ENCODE measurements at regions not wholly inside any gene's neighbourhood (a gene's known extent, or its start where the extent isn't known, plus 50 kb on each side); places are given as distances from the start of the nearest gene placed in this dataset.

DNA sequence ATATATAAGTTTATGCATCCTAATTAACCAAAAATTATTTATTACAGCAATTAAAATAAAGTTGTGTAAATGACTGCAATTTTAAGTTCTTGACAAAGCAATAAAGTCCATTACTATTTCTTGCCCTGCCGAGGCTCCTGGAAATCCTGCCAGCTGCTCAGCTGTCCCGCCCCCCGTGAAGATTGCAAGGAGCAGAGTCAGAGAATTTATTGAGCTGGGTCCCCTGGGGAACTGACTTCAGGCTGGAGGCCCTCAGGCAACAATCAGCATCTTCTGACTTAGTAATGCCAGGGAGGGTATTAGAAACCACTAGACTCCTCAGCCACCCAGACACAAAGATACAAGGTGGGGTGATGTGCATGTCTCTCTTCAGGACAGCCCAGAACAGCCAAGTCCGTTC is 92.3 kb downstream of the EDN3 start:
- POLR2A ChIA-PET: no interaction called here

More for the DNA sequence above, 92.3 kb downstream of the EDN3 start:
- H3K4me1 ChIP-seq (ENCODE audit: control insufficient read depth, extremely low read depth, insufficient read depth, low read length): no peaks in the 10 kb centered on the region
- no peaks in the 10 kb centered on the region for H3K9me1 ChIP-seq (replicated peaks; ENCODE audit: control insufficient read depth, extremely low read depth, insufficient read depth, low read length)
- no peaks in the 10 kb centered on the region for H3K27me3 ChIP-seq (ENCODE audit: control insufficient read depth in 2 of 2, insufficient read depth in 2 of 2, low read length in 2 of 2)
- H3K9ac ChIP-seq (replicated peaks; ENCODE audit: extremely low read depth, insufficient read depth, low read length): no peak overlapping the region
- H3K9me3 ChIP-seq (replicated peaks; ENCODE audit: control insufficient read depth, insufficient read depth, low read length): no peaks in the 10 kb centered on the region
- no TSS peak for BruUV-seq (replicated peaks)
- no peak for TF ChIP-seq MAX (IDR thresholded peaks at IDR 0.05; ENCODE audit: insufficient read depth, insufficient read length)
- TF ChIP-seq EZH2 (IDR thresholded peaks at IDR 0.05; ENCODE audit: borderline replicate concordance, low read depth, low read length, severe bottlenecking): no peak
- TF ChIP-seq POLR2AphosphoS5 (IDR thresholded peaks at IDR 0.05; ENCODE audit: insufficient read depth, low read depth, low read length): no peak
- TF ChIP-seq FOS (IDR thresholded peaks at IDR 0.05; ENCODE audit: borderline replicate concordance, insufficient read depth, low read length): no peak
- no peak for TF ChIP-seq JUN (IDR thresholded peaks at IDR 0.05; ENCODE audit: borderline replicate concordance, insufficient read depth, insufficient read length, low read depth)
- no peak for TF ChIP-seq GATA2 (IDR thresholded peaks at IDR 0.05; ENCODE audit: insufficient read depth, insufficient read length, low read depth, low read length)
- no peak for TF ChIP-seq CTCF (IDR thresholded peaks at IDR 0.05; ENCODE audit: extremely low read depth in 1 of 2, insufficient read depth in 1 of 2, low read depth in 1 of 2, low read length in 2 of 2)
- no peak for TF ChIP-seq MYC (IDR thresholded peaks at IDR 0.05; ENCODE audit: low read depth, low read length)
- TF ChIP-seq POLR2A (IDR thresholded peaks at IDR 0.05; ENCODE audit: low read depth, low read length): no peak
- no peaks in the 10 kb centered on the region for H3K36me3 ChIP-seq (ENCODE audit: control insufficient read depth in 2 of 2, extremely low read depth in 1 of 2, insufficient read depth in 2 of 2, low read length in 2 of 2)
- CTCF ChIA-PET: no interaction called here
- no peak overlapping the region for H3K27ac ChIP-seq (ENCODE audit: insufficient read depth, low read depth, low read length)
- no peak overlapping the region for H2AFZ ChIP-seq (ENCODE audit: low read depth, low read length)
- no peak overlapping the region for H3K4me3 ChIP-seq (replicated peaks in 1 of 3; ENCODE audit: insufficient read depth in 1 of 3, low read depth in 1 of 3, low read length in 3 of 3)
- no peaks in the 10 kb centered on the region for H4K20me1 ChIP-seq (replicated peaks; ENCODE audit: control insufficient read depth, extremely low read depth, insufficient read depth, low read length)
- dilution Hi-C loops (cut with MboI; ENCODE audit: extremely low pct_ligation_motif_present, low sequenced_read_pairs): no loop called here
- no peak overlapping the region for H3K4me2 ChIP-seq (ENCODE audit: insufficient read depth, low read length)
- intact Hi-C loops (cut with micrococcal nuclease): no loop called here
- no peak for FAIRE-seq
- no peaks in the 10 kb centered on the region for H3K79me2 ChIP-seq (ENCODE audit: control insufficient read depth, insufficient read depth, low read length)
- DNase-seq (ENCODE audit: low read depth, low spot score): no peak

Measured in endothelial cell of umbilical vein (primary cell).